Right lobe of liver (tissue), 4 donors: ENCODE measurements at regions not wholly inside any gene's neighbourhood (a gene's known extent, or its start where the extent isn't known, plus 50 kb on each side); places are given as distances from the start of the nearest gene placed in this dataset.

Experiments
- POLR2A ChIP-seq: fragments of 450-650 bp; IDR thresholded peaks from one replicate; pipeline ENCODE4 v1.6.1; 2017; ENCODE audit warnings: antibody characterized with exemption, mild to moderate bottlenecking
- TF ChIP-seq, protein P1 (sequence below), 4 donors: fragments of 200-600 bp in 3 of 4; fragments of 450-650 bp in 1 of 4; IDR thresholded peaks; one replicate each; pipeline versions ENCODE4 v1.5.1 to v1.8.0; 2016 to 2022; ENCODE audit warnings: antibody characterized with exemption in 4 of 4, mild to moderate bottlenecking in 2 of 4
- donor health status: DM: no; HTN: no; CAD: no.
- donor health status: DM: no; HTN: no; CAD: no.
- donor health status: DM: no; HTN: yes; CAD: no.

DNA sequence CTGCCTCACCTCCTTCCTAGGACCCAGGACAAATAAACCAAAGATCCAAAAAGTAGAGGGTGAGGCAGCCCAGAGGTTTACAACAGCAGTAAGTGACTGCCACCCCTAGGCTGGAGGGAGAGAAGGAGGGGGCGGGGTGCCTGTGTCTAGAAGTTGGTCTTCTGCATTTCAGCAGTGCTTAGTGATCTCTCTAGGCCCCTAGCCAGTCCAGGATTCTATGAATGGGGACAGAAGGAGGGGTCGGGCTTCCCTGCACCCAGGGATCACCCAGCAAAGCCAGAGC, 62.8 kb upstream of the KDM7A start:
- TF ChIP-seq, protein P1, sequence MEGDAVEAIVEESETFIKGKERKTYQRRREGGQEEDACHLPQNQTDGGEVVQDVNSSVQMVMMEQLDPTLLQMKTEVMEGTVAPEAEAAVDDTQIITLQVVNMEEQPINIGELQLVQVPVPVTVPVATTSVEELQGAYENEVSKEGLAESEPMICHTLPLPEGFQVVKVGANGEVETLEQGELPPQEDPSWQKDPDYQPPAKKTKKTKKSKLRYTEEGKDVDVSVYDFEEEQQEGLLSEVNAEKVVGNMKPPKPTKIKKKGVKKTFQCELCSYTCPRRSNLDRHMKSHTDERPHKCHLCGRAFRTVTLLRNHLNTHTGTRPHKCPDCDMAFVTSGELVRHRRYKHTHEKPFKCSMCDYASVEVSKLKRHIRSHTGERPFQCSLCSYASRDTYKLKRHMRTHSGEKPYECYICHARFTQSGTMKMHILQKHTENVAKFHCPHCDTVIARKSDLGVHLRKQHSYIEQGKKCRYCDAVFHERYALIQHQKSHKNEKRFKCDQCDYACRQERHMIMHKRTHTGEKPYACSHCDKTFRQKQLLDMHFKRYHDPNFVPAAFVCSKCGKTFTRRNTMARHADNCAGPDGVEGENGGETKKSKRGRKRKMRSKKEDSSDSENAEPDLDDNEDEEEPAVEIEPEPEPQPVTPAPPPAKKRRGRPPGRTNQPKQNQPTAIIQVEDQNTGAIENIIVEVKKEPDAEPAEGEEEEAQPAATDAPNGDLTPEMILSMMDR (IDR thresholded peaks at IDR 0.05): no peak
- TF ChIP-seq POLR2A: no peak
